IMR-90 (cell line): ENCODE measurements at regions not wholly inside any gene's neighbourhood (a gene's known extent, or its start where the extent isn't known, plus 50 kb on each side); places are given as distances from the start of the nearest gene placed in this dataset.

Source experiments
- ATAC-seq: fragments of 200-7000 bp; cut with Tn5 transposase; 2 replicates; pipeline ENCODE4 v1.9.1; 2020; ENCODE audit warnings: low read depth, mild to moderate bottlenecking, moderate library complexity
- BruUV-seq: library from RNA; stranded (reverse); fragments of 400-500 nt; replicated peaks from 2 replicates; lab custom pipeline; 2021; lab: Mats Ljungman, UMichigan
- CTCF ChIA-PET: fragments of 300-600 bp; formaldehyde crosslinking; extraction: SDS; loops from one replicate; lab custom pipeline; 2021; ENCODE audit warnings: antibody characterized with exemption; lab: Yijun Ruan, JAX
- POLR2A ChIA-PET: fragments of 300-600 bp; sonication (Branson Sonifier 250); formaldehyde crosslinking; loops from one replicate; lab custom pipeline; 2022; ENCODE audit warnings: antibody characterized with exemption; ENCODE audit not compliant: unreplicated experiment; lab: Charles Lee
- DNase-seq: peaks from one replicate; pipeline ENCODE4 v3.0.0; 2013
- H2AFZ ChIP-seq: replicated peaks from 2 replicates; pipeline ENCODE3; 2013; ENCODE audit warnings: low read length, mild to moderate bottlenecking; ENCODE audit not compliant: poor library complexity
- H2AK5ac ChIP-seq: 2 replicates; pipeline ENCODE4 v1.6.1; 2013; ENCODE audit warnings: low read depth, low read length, inconsistent platforms
- H2AK9ac ChIP-seq: replicated peaks from 2 replicates; pipeline ENCODE3; 2013; ENCODE audit warnings: mild to moderate bottlenecking, low read depth, low read length, moderate library complexity; ENCODE audit not compliant: poor library complexity
- H2BK120ac ChIP-seq: 2 replicates; pipeline ENCODE4 v1.6.1; 2013; ENCODE audit warnings: low read depth, low read length, inconsistent platforms
- H2BK15ac ChIP-seq: 3 replicates; pipeline ENCODE4 v1.6.1; 2013; ENCODE audit warnings: low read depth, low read length, inconsistent platforms
- H2BK20ac ChIP-seq: 2 replicates; pipeline ENCODE4 v1.6.1; 2013; ENCODE audit warnings: low read depth, mild to moderate bottlenecking, inconsistent platforms, low read length, moderate library complexity
- H2BK5ac ChIP-seq: 2 replicates; pipeline ENCODE4 v1.6.1; 2013; ENCODE audit warnings: mild to moderate bottlenecking, low read depth, low read length, inconsistent platforms; ENCODE audit not compliant: poor library complexity, severe bottlenecking
- H3K14ac ChIP-seq: replicated peaks from 2 replicates; pipeline ENCODE4 v1.6.1; 2013; ENCODE audit warnings: low read depth, low read length, inconsistent platforms
- H3K18ac ChIP-seq: 2 replicates; pipeline ENCODE4 v1.6.1; 2013; ENCODE audit warnings: low read depth, low read length, control low read depth
- H3K23ac ChIP-seq: 2 replicates; pipeline ENCODE4 v1.6.1; 2013; ENCODE audit warnings: low read depth, low read length, inconsistent platforms
- H3K27ac ChIP-seq: 2 replicates; pipeline ENCODE4 v1.5.1; 2013; ENCODE audit warnings: mild to moderate bottlenecking, control low read depth, low read length; ENCODE audit not compliant: insufficient read depth
- H3K27me3 ChIP-seq: 2 replicates; pipeline ENCODE4 v1.6.1; 2013; ENCODE audit warnings: low read length; ENCODE audit not compliant: control insufficient read depth, insufficient read depth
- H3K36me3 ChIP-seq: 2 replicates; pipeline ENCODE4 v1.6.1; 2013; ENCODE audit warnings: low read length, mixed read lengths; ENCODE audit not compliant: control insufficient read depth, insufficient read depth
- H3K4ac ChIP-seq: 2 replicates; pipeline ENCODE4 v1.6.1; 2013; ENCODE audit warnings: low read depth, low read length, inconsistent platforms
- H3K4me1 ChIP-seq: 2 replicates; pipeline ENCODE4 v1.6.1; 2013; ENCODE audit warnings: low read length, mixed read lengths; ENCODE audit not compliant: control insufficient read depth, insufficient read depth
- H3K4me2 ChIP-seq: 2 replicates; pipeline ENCODE4 v1.6.1; 2013; ENCODE audit warnings: low read depth, mild to moderate bottlenecking, control low read depth, low read length, moderate library complexity
- H3K4me3 ChIP-seq: 2 replicates; pipeline ENCODE4 v1.5.1; 2013; ENCODE audit warnings: low read depth, mild to moderate bottlenecking, control low read depth, low read length, moderate library complexity; ENCODE audit not compliant: insufficient read depth
- H3K56ac ChIP-seq: 2 replicates; pipeline ENCODE4 v1.6.1; 2013; ENCODE audit warnings: low read length, inconsistent platforms; ENCODE audit not compliant: insufficient read depth; ENCODE audit errors: extremely low read depth
- H3K79me1 ChIP-seq, 2 experiments: 2 replicates each; pipeline ENCODE4 v1.6.1; 2013; ENCODE audit warnings: low read length in 2 of 2, inconsistent platforms in 1 of 2, low read depth in 1 of 2
- H3K9ac ChIP-seq: 2 replicates; pipeline ENCODE4 v1.6.1; 2013; ENCODE audit warnings: low read depth, low read length, control low read depth
- H3K9me1 ChIP-seq: 2 replicates; pipeline ENCODE4 v1.6.1; 2013; ENCODE audit warnings: low read length, inconsistent platforms; ENCODE audit not compliant: insufficient read depth
- H3K9me3 ChIP-seq: 2 replicates; pipeline ENCODE4 v1.6.1; 2013; ENCODE audit warnings: low read length; ENCODE audit not compliant: control insufficient read depth, insufficient read depth
- H4K20me1 ChIP-seq: 2 replicates; pipeline ENCODE4 v1.6.1; 2013; ENCODE audit warnings: low read length, inconsistent platforms; ENCODE audit not compliant: insufficient read depth
- H4K5ac ChIP-seq: 2 replicates; pipeline ENCODE4 v1.6.1; 2013; ENCODE audit warnings: mild to moderate bottlenecking, low read depth, low read length, control low read depth
- H4K8ac ChIP-seq, 2 experiments: 2 replicates each; pipeline ENCODE4 v1.6.1; 2013; ENCODE audit warnings: low read depth in 2 of 2, low read length in 2 of 2, control low read depth in 1 of 2, inconsistent platforms in 1 of 2
- H4K91ac ChIP-seq: 2 replicates; pipeline ENCODE4 v1.6.1; 2013; ENCODE audit warnings: low read depth, low read length, inconsistent platforms; ENCODE audit not compliant: insufficient read depth
- CHD1 ChIP-seq: IDR thresholded peaks from 2 replicates; pipeline ENCODE4 v1.6.1; 2012; ENCODE audit warnings: low read depth, low read length, improper control_type of control experiment
- MAZ ChIP-seq: IDR thresholded peaks from 2 replicates; pipeline ENCODE4 v1.6.1; 2012; ENCODE audit warnings: low read depth, mild to moderate bottlenecking, low read length, improper control_type of control experiment, moderate library complexity, borderline replicate concordance
- RFX5 ChIP-seq: IDR thresholded peaks from 2 replicates; pipeline ENCODE4 v1.8.0; 2012; ENCODE audit warnings: low read depth, mild to moderate bottlenecking, low read length, moderate library complexity
- WGBS, 2 experiments: methylation state at CpG; one replicate each; pipeline versions ENCODE4 v1.1.5 to v1.1.7; 2013; ENCODE audit warnings: missing lambda C conversion rate in 2 of 2; ENCODE audit not compliant: insufficient read length in 1 of 2; ENCODE audit errors: extremely low coverage in 2 of 2; 5-methylcytosine and 5-hydroxymethylcytosine counted together
- dilution Hi-C: fragments of 300-500 bp; cut with HindIII; formaldehyde crosslinking; loops from one replicate; pipeline ENCODE4 v1.14.3; 2018; ENCODE audit warnings: low sequenced_read_pairs; ENCODE audit not compliant: unreplicated experiment
- in situ Hi-C: fragments of 300-500 bp; cut with MboI; formaldehyde crosslinking; loops from 3 replicates; pipeline ENCODE4 v1.14.3; 2019; ENCODE audit warnings: low sequenced_read_pairs, inconsistent platforms, mixed read lengths
- intact Hi-C: fragments of 100-400 bp; cut with micrococcal nuclease; formaldehyde crosslinking; loops from 2 replicates; pipeline ENCODE4 v1.10.0; 2022

GRCh38 chr1:194280463-194280862 lies 1094.0 kb upstream of the B3GALT2 start:
- Histone ChIP-seq H3K14ac (no peak overlapping the region), H3K9me1 (no peaks in the 10 kb centered on the region), H2AK5ac (no peak overlapping the region), H3K79me1 (no peaks in the 10 kb centered on the region), H3K4me3 (no peak overlapping the region), H2BK5ac (no peak overlapping the region), H2AFZ (no peak overlapping the region), H3K27ac (no peak overlapping the region), H3K4me1 (no peaks in the 10 kb centered on the region), H3K4me2 (no peak overlapping the region), H4K8ac (no peak overlapping the region), H3K23ac (no peak overlapping the region), H2AK9ac (no peak overlapping the region), H2BK20ac (no peak overlapping the region), H3K18ac (no peak overlapping the region), H3K56ac (no peak overlapping the region), H3K4ac (no peak overlapping the region), H4K20me1 (no peaks in the 10 kb centered on the region), H3K27me3 (no peaks in the 10 kb centered on the region), H3K9me3 (no peaks in the 10 kb centered on the region), H4K5ac (no peak overlapping the region), H3K36me3 (no peaks in the 10 kb centered on the region), H2BK120ac (no peak overlapping the region), H3K9ac (no peak overlapping the region), H2BK15ac (no peak overlapping the region), H4K91ac (no peak overlapping the region)
- intact Hi-C loops: no loop called here
- ChIA-PET POLR2A (no interaction called here), CTCF (no interaction called here)
- BruUV-seq: no TSS peak
- no CpG with 5 or more reads among the region's 4 CpGs for WGBS, 2 experiments
- dilution Hi-C loops: no loop called here
- ATAC-seq: no peak
- no peak for DNase-seq
- in situ Hi-C loops: loop anchor here (25.0 kb wide), 1 partner anchor 1093 kb away; the partner anchor contains the start of gene B3GALT2
- no peak for TF ChIP-seq CHD1
- no peak for TF ChIP-seq RFX5
- no peak for TF ChIP-seq MAZ
